CD14-positive monocyte (primary cell): ENCODE measurements at regions not wholly inside any gene's neighbourhood (a gene's known extent, or its start where the extent isn't known, plus 50 kb on each side); places are given as distances from the start of the nearest gene placed in this dataset.
"Not testable (repeated sequence)": the region's sequence is repeated elsewhere in the genome, so short reads cannot be mapped to it uniquely, and the experiment has no call there.

Source experiments
- DNase-seq, 3 donors: peaks; one replicate each; pipeline ENCODE4 v3.0.0-alpha.2; 2011 to 2022
- H2AFZ ChIP-seq: 2 replicates; pipeline ENCODE4 v1.6.0; 2012; ENCODE audit warnings: mild to moderate bottlenecking, low read depth, low read length, inconsistent platforms; ENCODE audit not compliant: insufficient read depth, poor library complexity, severe bottlenecking
- H3K27ac ChIP-seq, 2 donors: 1 replicate in 1 of 2; 2 replicates in 1 of 2; pipeline ENCODE4 v1.5.1; 2012 to 2013; ENCODE audit warnings: low read length in 2 of 2, control low read depth in 1 of 2, inconsistent platforms in 1 of 2, low read depth in 1 of 2, mild to moderate bottlenecking in 1 of 2
- H3K27me3 ChIP-seq, 2 donors: one replicate each; pipeline versions ENCODE4 v1.6.0 to v1.6.1; 2011 to 2013; ENCODE audit warnings: low read length in 2 of 2; ENCODE audit not compliant: control insufficient read depth in 2 of 2, insufficient read depth in 2 of 2
- H3K36me3 ChIP-seq, 2 donors: replicated peaks in 1 of 2; 1 replicate in 1 of 2; 2 replicates in 1 of 2; pipeline versions ENCODE4 v1.5.1 to v1.6.1; 2012 to 2013; ENCODE audit warnings: low read length in 2 of 2, control low read depth in 1 of 2, inconsistent platforms in 1 of 2, mild to moderate bottlenecking in 1 of 2; ENCODE audit not compliant: insufficient read depth in 2 of 2, control insufficient read depth in 1 of 2
- H3K4me1 ChIP-seq, 2 donors: 1 replicate in 1 of 2; 2 replicates in 1 of 2; pipeline versions ENCODE4 v1.5.1 to v1.6.1; 2012 to 2013; ENCODE audit warnings: low read length in 2 of 2, control low read depth in 1 of 2, inconsistent platforms in 1 of 2, mild to moderate bottlenecking in 1 of 2, moderate library complexity in 1 of 2; ENCODE audit not compliant: insufficient read depth in 2 of 2, control insufficient read depth in 1 of 2
- H3K4me2 ChIP-seq: replicated peaks from 2 replicates; pipeline ENCODE3; 2012; ENCODE audit warnings: low read length, moderate library complexity, mild to moderate bottlenecking; ENCODE audit not compliant: poor library complexity, severe bottlenecking; ENCODE audit errors: extremely low read depth
- H3K4me3 ChIP-seq, 3 experiments: fragments of 200-600 bp in 1 of 3; sonication (generic) in 1 of 3; replicated peaks in 1 of 3; 1 replicate in 2 of 3; 2 replicates in 1 of 3; pipeline ENCODE4 v1.5.1; 2011 to 2013; ENCODE audit warnings: low read length in 3 of 3, mild to moderate bottlenecking in 3 of 3, control low read depth in 2 of 3, low read depth in 2 of 3, inconsistent platforms in 1 of 3, moderate library complexity in 1 of 3
- H3K79me2 ChIP-seq: 2 replicates; pipeline ENCODE4 v1.6.0; 2012; ENCODE audit warnings: mild to moderate bottlenecking, control low read depth, inconsistent platforms, low read length, moderate library complexity; ENCODE audit not compliant: insufficient read depth
- H3K9ac ChIP-seq: 2 replicates; pipeline ENCODE4 v1.6.0; 2017; ENCODE audit warnings: low read length, mild to moderate bottlenecking; ENCODE audit not compliant: insufficient read depth, poor library complexity, severe bottlenecking
- H3K9me3 ChIP-seq, 2 donors: replicated peaks in 1 of 2; 1 replicate in 1 of 2; 2 replicates in 1 of 2; pipeline versions ENCODE4 v1.5.1 to v1.6.1; 2012 to 2013; ENCODE audit warnings: low read length in 2 of 2, control low read depth in 1 of 2; ENCODE audit not compliant: control insufficient read depth in 1 of 2, insufficient read depth in 1 of 2
- H4K20me1 ChIP-seq: 2 replicates; pipeline ENCODE4 v1.6.0; 2012; ENCODE audit warnings: mild to moderate bottlenecking, low read length, control low read depth, moderate library complexity; ENCODE audit not compliant: insufficient read depth
- H3K27ac Mint-ChIP-seq, 7 donors: one replicate each; pipeline ENCODE4 v1.8.0; 2020; ENCODE audit warnings: mild to moderate bottlenecking in 7 of 7, mixed read lengths in 7 of 7, moderate library complexity in 6 of 7, inconsistent platforms in 2 of 7
- H3K27me3 Mint-ChIP-seq, 3 donors: one replicate each; pipeline ENCODE4 v1.8.0; 2021 to 2022; ENCODE audit warnings: low read depth in 3 of 3, mild to moderate bottlenecking in 3 of 3, mixed read lengths in 3 of 3, moderate library complexity in 3 of 3, inconsistent platforms in 1 of 3
- H3K36me3 Mint-ChIP-seq, 2 donors: one replicate each; pipeline ENCODE4 v1.8.0; 2020; ENCODE audit warnings: mixed read lengths in 2 of 2, inconsistent platforms in 1 of 2, mild to moderate bottlenecking in 1 of 2
- H3K4me1 Mint-ChIP-seq: one replicate; pipeline ENCODE4 v1.8.0; 2020; ENCODE audit warnings: mild to moderate bottlenecking, mixed read lengths
- H3K4me3 Mint-ChIP-seq, 2 donors: one replicate each; pipeline ENCODE4 v1.8.0; 2020; ENCODE audit warnings: mild to moderate bottlenecking in 2 of 2, mixed read lengths in 2 of 2, moderate library complexity in 1 of 2
- H3K9me3 Mint-ChIP-seq, 7 donors: one replicate each; pipeline ENCODE4 v1.8.0; 2020 to 2022; ENCODE audit warnings: mixed read lengths in 7 of 7, mild to moderate bottlenecking in 6 of 7, moderate library complexity in 6 of 7, inconsistent platforms in 2 of 7
- CTCF ChIP-seq: fragments of 200-600 bp; IDR thresholded peaks from one replicate; pipeline ENCODE4 v1.8.0; 2022; ENCODE audit warnings: antibody characterized with exemption, mild to moderate bottlenecking
- WGBS: methylation state at CpG from one replicate; pipeline ENCODE4 v1.1.5; 2013; ENCODE audit warnings: missing lambda C conversion rate; ENCODE audit not compliant: insufficient coverage; 5-methylcytosine and 5-hydroxymethylcytosine counted together
- intact Hi-C, 2 donors: fragments of 100-400 bp; cut with micrococcal nuclease; formaldehyde crosslinking; loops; one replicate each; pipeline versions ENCODE4 v1.15.0 to v1.15.1; 2023

GRCh38 chr2:105478670-105479069, 79.8 kb upstream of the FHL2 start:
- Histone ChIP-seq H3K27me3 (no peaks in the 10 kb centered on the region), H3K4me3 (no peak overlapping the region), H3K79me2 (no peaks in the 10 kb centered on the region), H3K4me1 (no peaks in the 10 kb centered on the region), H2AFZ (no peak overlapping the region), H4K20me1 (no peaks in the 10 kb centered on the region), H3K4me2 (no peak overlapping the region), H3K9me3 (no peaks in the 10 kb centered on the region), H3K9ac (no peak overlapping the region), H3K36me3 (no peaks in the 10 kb centered on the region), H3K27ac (no peak overlapping the region)
- Mint-ChIP-seq H3K4me1 (no peaks in the 10 kb centered on the region), H3K27me3 (no peaks in the 10 kb centered on the region), H3K9me3 (peaks cover 0 to 4% (median 0%) of the 10 kb centered on the region in 7 donors), H3K36me3 (no peaks in the 10 kb centered on the region), H3K4me3 (no peak overlapping the region), H3K27ac (peak overlapping the region in 1 of 7 donors; percentile 28)
- DNase-seq = no peak
- WGBS = no CpG with 5 or more reads among the region's 2 CpGs
- intact Hi-C loops = no loop called here
- TF ChIP-seq CTCF = no peak

- not testable (repeated sequence) for H3K4me2 ChIP-seq
Measured at GRCh38 chr2:105477050-105477620, 78.3 kb upstream of the FHL2 start.

More at GRCh38 chr2:105477050-105477620, 78.3 kb upstream of the FHL2 start:
- H3K27me3 Mint-ChIP-seq, DNase-seq, H3K4me3 Mint-ChIP-seq, H3K4me3 ChIP-seq, H3K4me1 ChIP-seq, H3K9ac ChIP-seq, H3K36me3 ChIP-seq, H4K20me1 ChIP-seq, intact Hi-C loops, H3K79me2 ChIP-seq, H3K27ac ChIP-seq, H3K27me3 ChIP-seq, H3K4me1 Mint-ChIP-seq, H2AFZ ChIP-seq, H3K9me3 Mint-ChIP-seq, H3K9me3 ChIP-seq, H3K36me3 Mint-ChIP-seq, H3K27ac Mint-ChIP-seq: not testable (repeated sequence)
- WGBS = 100% methylated on average over 6 of the region's 10 CpGs
